ENCODE measurements at regions not wholly inside any gene's neighbourhood (a gene's known extent, or its start where the extent isn't known, plus 50 kb on each side); places are given as distances from the start of the nearest gene placed in this dataset.

DNA sequence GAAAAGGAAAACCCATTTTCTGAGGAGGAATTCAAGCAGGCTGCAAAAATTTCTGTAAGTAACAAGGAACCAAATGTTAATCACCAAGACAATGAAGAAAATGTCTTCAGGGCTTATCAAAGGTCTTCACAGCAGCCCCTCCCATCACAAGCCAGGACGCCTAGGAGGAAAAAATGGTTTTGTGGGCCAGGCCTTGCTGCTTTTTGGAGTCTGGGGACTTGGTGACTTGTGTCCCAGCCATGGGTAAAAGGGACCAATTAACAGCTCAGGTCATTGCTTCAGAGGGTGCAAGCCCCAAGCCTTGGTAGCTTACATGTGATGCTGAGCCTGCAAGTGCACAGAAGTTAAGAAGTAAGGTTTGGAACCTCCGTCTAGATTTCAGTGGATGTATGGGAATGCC is 55.7 kb upstream of the FOXP2 start:
- TF ChIP-seq POLR2A (IDR thresholded peaks at IDR 0.05; ENCODE audit: low read depth, low read length): no peak
- TF ChIP-seq POLR2AphosphoS5 (IDR thresholded peaks at IDR 0.05; ENCODE audit: low read depth, low read length): no peak
